Osteoblast (primary cell): ENCODE measurements at regions not wholly inside any gene's neighbourhood (a gene's known extent, or its start where the extent isn't known, plus 50 kb on each side); places are given as distances from the start of the nearest gene placed in this dataset.

Source experiments
- DNase-seq: peaks from one replicate; pipeline ENCODE4 v3.0.0; 2011; ENCODE audit warnings: low spot score, mixed read lengths; ENCODE audit not compliant: insufficient read length; ENCODE audit errors: missing footprints
- H2AFZ ChIP-seq: 2 replicates; pipeline ENCODE4 v1.6.0; 2011; ENCODE audit warnings: mild to moderate bottlenecking, low read length
- H3K27ac ChIP-seq: 2 replicates; pipeline ENCODE4 v1.5.1; 2011; ENCODE audit warnings: mild to moderate bottlenecking, low read depth, low read length, moderate library complexity
- H3K27me3 ChIP-seq: 2 replicates; pipeline ENCODE4 v1.6.0; 2012; ENCODE audit warnings: mild to moderate bottlenecking, control low read depth, inconsistent platforms, low read length, moderate library complexity; ENCODE audit not compliant: insufficient read depth
- H3K36me3 ChIP-seq: 2 replicates; pipeline ENCODE4 v1.5.1; 2011; ENCODE audit warnings: mild to moderate bottlenecking, low read length, control low read depth, moderate library complexity; ENCODE audit not compliant: insufficient read depth
- H3K4me1 ChIP-seq: 2 replicates; pipeline ENCODE4 v1.5.1; 2011; ENCODE audit warnings: mild to moderate bottlenecking, low read length, control low read depth, moderate library complexity; ENCODE audit not compliant: insufficient read depth
- H3K4me2 ChIP-seq: 2 replicates; pipeline ENCODE4 v1.6.0; 2011; ENCODE audit warnings: mild to moderate bottlenecking, low read length; ENCODE audit not compliant: insufficient read depth
- H3K4me3 ChIP-seq: fragments of 200-600 bp; sonication (generic); 3 replicates; pipeline ENCODE4 v1.5.1; 2012; ENCODE audit warnings: mild to moderate bottlenecking, low read length, inconsistent platforms; ENCODE audit not compliant: insufficient read depth
- H3K79me2 ChIP-seq: 2 replicates; pipeline ENCODE4 v1.6.0; 2012; ENCODE audit warnings: mild to moderate bottlenecking, low read length, control low read depth, inconsistent platforms; ENCODE audit not compliant: insufficient read depth
- H3K9me3 ChIP-seq: 2 replicates; pipeline ENCODE4 v1.5.1; 2011; ENCODE audit warnings: low read depth, low read length, control low read depth
- H4K20me1 ChIP-seq: 2 replicates; pipeline ENCODE4 v1.6.0; 2012; ENCODE audit warnings: mild to moderate bottlenecking, low read length, control low read depth; ENCODE audit not compliant: insufficient read depth
- CTCF ChIP-seq: IDR thresholded peaks from 2 replicates; pipeline ENCODE4 v1.5.1; 2011; ENCODE audit warnings: mild to moderate bottlenecking, low read depth, low read length, moderate library complexity; ENCODE audit errors: extremely low read depth

- Histone ChIP-seq H3K27me3 (no peaks in the 10 kb centered on the region), H4K20me1 (no peaks in the 10 kb centered on the region), H3K27ac (no peak overlapping the region), H2AFZ (no peak overlapping the region), H3K36me3 (no peaks in the 10 kb centered on the region), H3K79me2 (no peaks in the 10 kb centered on the region), H3K9me3 (no peaks in the 10 kb centered on the region), H3K4me2 (no peak overlapping the region), H3K4me1 (no peaks in the 10 kb centered on the region), H3K4me3 (no peak overlapping the region)
- DNase-seq = no peak
- TF ChIP-seq CTCF = no peak
Measured at GRCh38 chr2:57615855-57616556, 430.6 kb upstream of the VRK2 start.

GRCh38 chr2:57617318-57617717 lies 429.3 kb upstream of the VRK2 start:
- Histone ChIP-seq H3K79me2 (no peaks in the 10 kb centered on the region), H3K4me2 (no peak overlapping the region), H2AFZ (no peak overlapping the region), H3K36me3 (no peaks in the 10 kb centered on the region), H4K20me1 (no peaks in the 10 kb centered on the region), H3K4me3 (no peak overlapping the region), H3K27me3 (no peaks in the 10 kb centered on the region), H3K27ac (no peak overlapping the region), H3K4me1 (no peaks in the 10 kb centered on the region), H3K9me3 (no peaks in the 10 kb centered on the region)
- DNase-seq = no peak
- TF ChIP-seq CTCF = no peak

GRCh38 chr2:57621122-57621663 lies 425.4 kb upstream of the VRK2 start:
- Histone ChIP-seq H3K4me1 (no peaks in the 10 kb centered on the region), H3K27me3 (no peaks in the 10 kb centered on the region), H3K36me3 (no peaks in the 10 kb centered on the region), H3K4me3 (no peak overlapping the region), H3K27ac (no peak overlapping the region), H3K79me2 (no peaks in the 10 kb centered on the region), H3K4me2 (no peak overlapping the region), H2AFZ (no peak overlapping the region), H3K9me3 (no peaks in the 10 kb centered on the region), H4K20me1 (no peaks in the 10 kb centered on the region)
- DNase-seq = no peak
- TF ChIP-seq CTCF = no peak

DNA sequence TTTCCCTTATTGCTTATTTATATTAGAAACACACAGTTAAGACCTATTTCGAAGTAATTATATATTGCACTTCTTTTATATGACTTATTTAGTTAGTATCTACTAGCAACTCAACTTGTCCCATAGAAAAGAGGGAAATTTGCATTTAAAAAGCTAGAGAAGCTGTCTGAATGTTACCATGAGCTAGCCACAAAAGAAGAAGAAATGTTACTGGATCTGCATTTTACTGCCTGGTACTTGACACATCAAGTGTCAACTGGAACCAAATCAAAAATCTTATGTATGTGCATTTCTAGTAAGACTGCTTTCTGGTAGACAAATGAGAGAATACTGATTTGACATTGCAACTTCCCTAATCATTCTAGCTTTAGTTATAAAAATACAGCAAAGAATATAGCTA lies 424.6 kb upstream of the VRK2 start:
- no peak overlapping the region for H2AFZ ChIP-seq
- no peaks in the 10 kb centered on the region for H3K27me3 ChIP-seq
- H3K79me2 ChIP-seq = no peaks in the 10 kb centered on the region
- no peak for DNase-seq
- no peaks in the 10 kb centered on the region for H4K20me1 ChIP-seq
- no peak overlapping the region for H3K4me3 ChIP-seq
- no peak overlapping the region for H3K4me2 ChIP-seq
- no peaks in the 10 kb centered on the region for H3K36me3 ChIP-seq
- no peak for TF ChIP-seq CTCF
- H3K27ac ChIP-seq = no peak overlapping the region
- H3K4me1 ChIP-seq = no peaks in the 10 kb centered on the region
- no peaks in the 10 kb centered on the region for H3K9me3 ChIP-seq
